SJSA1 (cell line): ENCODE measurements at regions not wholly inside any gene's neighbourhood (a gene's known extent, or its start where the extent isn't known, plus 50 kb on each side); places are given as distances from the start of the nearest gene placed in this dataset.
"Not testable (repeated sequence)": the region's sequence is repeated elsewhere in the genome, so short reads cannot be mapped to it uniquely, and the experiment has no call there.

Experiments used
- DNase-seq, 2 experiments: peaks; one replicate each; pipeline ENCODE4 v3.0.0-alpha.2; 2015 to 2020; ENCODE audit warnings: low spot score in 2 of 2, low read depth in 1 of 2
- H3K27ac ChIP-seq: fragments of 250-450 bp; sonication (Bioruptor Pico); 2 replicates; pipeline ENCODE4 v1.5.1; 2020; ENCODE audit warnings: mild to moderate bottlenecking, moderate library complexity
- H3K27me3 ChIP-seq: fragments of 250-450 bp; sonication (Bioruptor Pico); replicated peaks from 2 replicates; pipeline ENCODE4 v1.5.1; 2020; ENCODE audit warnings: mild to moderate bottlenecking, moderate library complexity
- H3K36me3 ChIP-seq: fragments of 250-450 bp; sonication (Bioruptor Pico); 2 replicates; pipeline ENCODE4 v1.5.1; 2020; ENCODE audit warnings: mild to moderate bottlenecking
- H3K4me1 ChIP-seq: fragments of 250-450 bp; sonication (Bioruptor Pico); replicated peaks from 2 replicates; pipeline ENCODE4 v1.6.1; 2021; ENCODE audit warnings: mild to moderate bottlenecking
- H3K4me3 ChIP-seq: fragments of 250-450 bp; sonication (Bioruptor Pico); 2 replicates; pipeline ENCODE4 v1.5.1; 2020; ENCODE audit warnings: mild to moderate bottlenecking
- H3K9me3 ChIP-seq: fragments of 250-450 bp; sonication (Bioruptor Pico); replicated peaks from 2 replicates; pipeline ENCODE4 v1.5.1; 2020; ENCODE audit warnings: mild to moderate bottlenecking

GRCh38 chr16:66025751-66026150 lies 340.7 kb upstream of the CDH5 start:
- H3K36me3 ChIP-seq, result no peaks in the 10 kb centered on the region
- H3K27me3 ChIP-seq, result no peaks in the 10 kb centered on the region
- no peak overlapping the region for H3K27ac ChIP-seq
- H3K4me1 ChIP-seq, result peaks cover 34% of the 10 kb centered on the region
- DNase-seq, result no peak
- no peak overlapping the region for H3K4me3 ChIP-seq
- no peaks in the 10 kb centered on the region for H3K9me3 ChIP-seq

- not testable (repeated sequence) for H3K27me3 ChIP-seq, DNase-seq, H3K4me3 ChIP-seq, H3K9me3 ChIP-seq, H3K27ac ChIP-seq, H3K36me3 ChIP-seq
- H3K4me1 ChIP-seq, result peaks cover 33% of the 10 kb centered on the region
Measured at GRCh38 chr16:66024567-66024966, 341.9 kb upstream of the CDH5 start.

- H3K9me3 ChIP-seq, result no peaks in the 10 kb centered on the region
- H3K27me3 ChIP-seq, result no peaks in the 10 kb centered on the region
- H3K4me3 ChIP-seq, result no peak overlapping the region
- peaks cover 22% of the 10 kb centered on the region for H3K4me1 ChIP-seq
- H3K27ac ChIP-seq, result no peak overlapping the region
- no peak for DNase-seq
- no peaks in the 10 kb centered on the region for H3K36me3 ChIP-seq
Measured at GRCh38 chr16:66023481-66023880, 343.0 kb upstream of the CDH5 start.

- H3K36me3 ChIP-seq, result no peaks in the 10 kb centered on the region
- H3K9me3 ChIP-seq, result no peaks in the 10 kb centered on the region
- peak in 1 of 2 experiments; percentile 33 for DNase-seq
- H3K4me1 ChIP-seq, result peaks cover 12% of the 10 kb centered on the region
- H3K27ac ChIP-seq, result peak overlapping the region; percentile 7; the same call in 1 of the 2 replicates
- H3K4me3 ChIP-seq, result no peak overlapping the region
- H3K27me3 ChIP-seq, result no peaks in the 10 kb centered on the region
Measured at GRCh38 chr16:66020642-66021041, 345.8 kb upstream of the CDH5 start.

GRCh38 chr16:66020046-66020445 lies 346.4 kb upstream of the CDH5 start:
- H3K36me3 ChIP-seq, result no peaks in the 10 kb centered on the region
- no peak overlapping the region for H3K4me3 ChIP-seq
- no peak for DNase-seq
- H3K27ac ChIP-seq, result peak overlapping the region; percentile 7; the same call in 1 of the 2 replicates
- H3K4me1 ChIP-seq, result peaks cover 12% of the 10 kb centered on the region
- no peaks in the 10 kb centered on the region for H3K9me3 ChIP-seq
- H3K27me3 ChIP-seq, result no peaks in the 10 kb centered on the region

GRCh38 chr16:66019502-66019901 lies 347.0 kb upstream of the CDH5 start:
- peaks cover 12% of the 10 kb centered on the region for H3K4me1 ChIP-seq
- not testable (repeated sequence) for DNase-seq, H3K27me3 ChIP-seq, H3K4me3 ChIP-seq, H3K9me3 ChIP-seq, H3K27ac ChIP-seq, H3K36me3 ChIP-seq

GRCh38 chr16:66014221-66014620 lies 352.3 kb upstream of the CDH5 start:
- no peak overlapping the region for H3K27ac ChIP-seq
- DNase-seq, result no peak
- H3K27me3 ChIP-seq, result no peaks in the 10 kb centered on the region
- no peak overlapping the region for H3K4me3 ChIP-seq
- no peaks in the 10 kb centered on the region for H3K9me3 ChIP-seq
- no peaks in the 10 kb centered on the region for H3K4me1 ChIP-seq
- no peaks in the 10 kb centered on the region for H3K36me3 ChIP-seq

GRCh38 chr16:66013486-66013885 lies 353.0 kb upstream of the CDH5 start:
- no peak for DNase-seq
- no peaks in the 10 kb centered on the region for H3K36me3 ChIP-seq
- H3K4me3 ChIP-seq, result no peak overlapping the region
- H3K4me1 ChIP-seq, result no peaks in the 10 kb centered on the region
- no peaks in the 10 kb centered on the region for H3K9me3 ChIP-seq
- H3K27ac ChIP-seq, result no peak overlapping the region
- no peaks in the 10 kb centered on the region for H3K27me3 ChIP-seq

GRCh38 chr16:66008136-66008535 lies 358.4 kb upstream of the CDH5 start:
- Histone ChIP-seq H3K36me3 (no peaks in the 10 kb centered on the region), H3K27me3 (no peaks in the 10 kb centered on the region), H3K4me1 (peaks cover 20% of the 10 kb centered on the region), H3K4me3 (no peak overlapping the region), H3K27ac (peak overlapping the region; percentile 26), H3K9me3 (no peaks in the 10 kb centered on the region)
- no peak for DNase-seq

- H3K4me3 ChIP-seq, result no peak overlapping the region
- H3K4me1 ChIP-seq, result peaks cover 23% of the 10 kb centered on the region
- H3K27ac ChIP-seq, result peak overlapping the region; percentile 26
- no peaks in the 10 kb centered on the region for H3K36me3 ChIP-seq
- H3K9me3 ChIP-seq, result no peaks in the 10 kb centered on the region
- H3K27me3 ChIP-seq, result no peaks in the 10 kb centered on the region
- peak; percentile 60 to 61 for DNase-seq
Measured at GRCh38 chr16:66007717-66008116, 358.8 kb upstream of the CDH5 start.

- Histone ChIP-seq H3K36me3 (no peaks in the 10 kb centered on the region), H3K27me3 (no peaks in the 10 kb centered on the region), H3K9me3 (no peaks in the 10 kb centered on the region), H3K4me1 (peaks cover 27% of the 10 kb centered on the region), H3K4me3 (no peak overlapping the region), H3K27ac (no peak overlapping the region)
- no peak for DNase-seq
Measured at GRCh38 chr16:66006485-66006884, 360.0 kb upstream of the CDH5 start.

- no peak for DNase-seq
- H3K4me3 ChIP-seq, result no peak overlapping the region
- H3K36me3 ChIP-seq, result no peaks in the 10 kb centered on the region
- H3K9me3 ChIP-seq, result no peaks in the 10 kb centered on the region
- no peak overlapping the region for H3K27ac ChIP-seq
- no peaks in the 10 kb centered on the region for H3K27me3 ChIP-seq
- H3K4me1 ChIP-seq, result peaks cover 35% of the 10 kb centered on the region
Measured at GRCh38 chr16:66004699-66005098, 361.8 kb upstream of the CDH5 start.

GRCh38 chr16:66003201-66003600 lies 363.3 kb upstream of the CDH5 start:
- Histone ChIP-seq H3K27ac (no peak overlapping the region), H3K9me3 (no peaks in the 10 kb centered on the region), H3K36me3 (no peaks in the 10 kb centered on the region), H3K4me1 (peaks cover 35% of the 10 kb centered on the region), H3K4me3 (no peak overlapping the region), H3K27me3 (no peaks in the 10 kb centered on the region)
- DNase-seq, result peak in 1 of 2 experiments; percentile 24

GRCh38 chr16:66002601-66003000 lies 363.9 kb upstream of the CDH5 start:
- H3K9me3 ChIP-seq, result no peaks in the 10 kb centered on the region
- peaks cover 30% of the 10 kb centered on the region for H3K4me1 ChIP-seq
- no peaks in the 10 kb centered on the region for H3K36me3 ChIP-seq
- DNase-seq, result no peak
- no peak overlapping the region for H3K27ac ChIP-seq
- no peak overlapping the region for H3K4me3 ChIP-seq
- H3K27me3 ChIP-seq, result no peaks in the 10 kb centered on the region

- Histone ChIP-seq H3K36me3 (no peaks in the 10 kb centered on the region), H3K4me3 (no peak overlapping the region), H3K4me1 (peaks cover 20% of the 10 kb centered on the region), H3K27ac (no peak overlapping the region), H3K27me3 (no peaks in the 10 kb centered on the region; the same call in 1 of the 2 replicates), H3K9me3 (no peaks in the 10 kb centered on the region)
- DNase-seq, result peak in 1 of 2 experiments; percentile 20
Measured at GRCh38 chr16:66001432-66001831, 365.1 kb upstream of the CDH5 start.
